ENCODE measurements at regions not wholly inside any gene's neighbourhood (a gene's known extent, or its start where the extent isn't known, plus 50 kb on each side); places are given as distances from the start of the nearest gene placed in this dataset.
A peak's percentile ranks its signal among the peaks of the same experiment; 100 is the strongest.

- no peaks in the 10 kb centered on the region for H3K79me2 ChIP-seq (ENCODE audit: insufficient read depth, low read length)
- no peaks in the 10 kb centered on the region for H3K27me3 Mint-ChIP-seq (ENCODE audit: low read depth, unreplicated experiment)
- no peaks in the 10 kb centered on the region for H3K4me1 ChIP-seq (ENCODE audit: insufficient read depth, low read length)
- no peaks in the 10 kb centered on the region for H3K9me3 ChIP-seq (ENCODE audit: insufficient read depth, low read depth, low read length)
- TF ChIP-seq EZH2 (IDR thresholded peaks at IDR 0.05; ENCODE audit: insufficient read depth, low read length): no peak
- TF ChIP-seq CTCF (IDR thresholded peaks at IDR 0.05; ENCODE audit: insufficient read depth, low read depth, low read length): no peak
- H3K9me3 Mint-ChIP-seq (ENCODE audit: unreplicated experiment): no peaks in the 10 kb centered on the region
- no peak overlapping the region for H3K4me2 ChIP-seq (ENCODE audit: low read length)
- H3K27ac ChIP-seq (ENCODE audit: low read depth, low read length): no peak overlapping the region
- peak; percentile 37 for FAIRE-seq
- H3K4me3 ChIP-seq (ENCODE audit: insufficient read depth, low read depth, low read length): no peak overlapping the region
- no peak overlapping the region for H3K4me3 Mint-ChIP-seq (ENCODE audit: unreplicated experiment)
- H3K9ac ChIP-seq (ENCODE audit: low read length): no peak overlapping the region
- no peaks in the 10 kb centered on the region for H3K36me3 Mint-ChIP-seq (ENCODE audit: low read depth, unreplicated experiment)
- H3K4me1 Mint-ChIP-seq (ENCODE audit: low read depth, unreplicated experiment): no peaks in the 10 kb centered on the region
- no peaks in the 10 kb centered on the region for H3K36me3 ChIP-seq (ENCODE audit: insufficient read depth, low read length)
- no peaks in the 10 kb centered on the region for H3K27me3 ChIP-seq (ENCODE audit: insufficient read depth, low read length)
- no peak overlapping the region for H2AFZ ChIP-seq (ENCODE audit: low read depth, low read length)
- H4K20me1 ChIP-seq (ENCODE audit: insufficient read depth, low read length): no peaks in the 10 kb centered on the region
- H3K27ac Mint-ChIP-seq (ENCODE audit: unreplicated experiment): no peak overlapping the region
- no peak for DNase-seq (ENCODE audit: low read depth)
Measured at GRCh38 chr7:15985587-15986384, 299.3 kb upstream of the MEOX2 start.

GRCh38 chr7:15977663-15978062, 291.2 kb upstream of the MEOX2 start:
- H3K27ac ChIP-seq (ENCODE audit: low read depth, low read length): no peak overlapping the region
- H3K27ac Mint-ChIP-seq (ENCODE audit: unreplicated experiment): no peak overlapping the region
- peak overlapping the region; percentile 41 for H3K4me2 ChIP-seq (ENCODE audit: low read length)
- no peaks in the 10 kb centered on the region for H3K36me3 ChIP-seq (ENCODE audit: insufficient read depth, low read length)
- H3K9me3 Mint-ChIP-seq (ENCODE audit: unreplicated experiment): no peaks in the 10 kb centered on the region
- H3K27me3 ChIP-seq (ENCODE audit: insufficient read depth, low read length): no peaks in the 10 kb centered on the region
- H3K9ac ChIP-seq (ENCODE audit: low read length): no peak overlapping the region
- no peak overlapping the region for H2AFZ ChIP-seq (ENCODE audit: low read depth, low read length)
- no peak overlapping the region for H3K4me3 Mint-ChIP-seq (ENCODE audit: unreplicated experiment)
- H3K4me1 ChIP-seq (ENCODE audit: insufficient read depth, low read length): no peaks in the 10 kb centered on the region
- no peaks in the 10 kb centered on the region for H3K36me3 Mint-ChIP-seq (ENCODE audit: low read depth, unreplicated experiment)
- H3K4me3 ChIP-seq (ENCODE audit: insufficient read depth, low read depth, low read length): no peak overlapping the region
- H3K79me2 ChIP-seq (ENCODE audit: insufficient read depth, low read length): no peaks in the 10 kb centered on the region
- TF ChIP-seq CTCF (IDR thresholded peaks at IDR 0.05; ENCODE audit: insufficient read depth, low read depth, low read length) (no peak), EZH2 (IDR thresholded peaks at IDR 0.05; ENCODE audit: insufficient read depth, low read length) (no peak)
- DNase-seq (ENCODE audit: low read depth) (peak; percentile 73), FAIRE-seq (no peak)
- H3K27me3 Mint-ChIP-seq (ENCODE audit: low read depth, unreplicated experiment): no peaks in the 10 kb centered on the region
- no peaks in the 10 kb centered on the region for H3K9me3 ChIP-seq (ENCODE audit: insufficient read depth, low read depth, low read length)
- H3K4me1 Mint-ChIP-seq (ENCODE audit: low read depth, unreplicated experiment): peaks cover 9% of the 10 kb centered on the region
- H4K20me1 ChIP-seq (ENCODE audit: insufficient read depth, low read length): no peaks in the 10 kb centered on the region

- no peak overlapping the region for H3K4me3 ChIP-seq (ENCODE audit: insufficient read depth, low read depth, low read length)
- no peaks in the 10 kb centered on the region for H3K36me3 ChIP-seq (ENCODE audit: insufficient read depth, low read length)
- no peak overlapping the region for H3K4me3 Mint-ChIP-seq (ENCODE audit: unreplicated experiment)
- no peak overlapping the region for H3K27ac ChIP-seq (ENCODE audit: low read depth, low read length)
- H3K9ac ChIP-seq (ENCODE audit: low read length): no peak overlapping the region
- H3K27me3 ChIP-seq (ENCODE audit: insufficient read depth, low read length): no peaks in the 10 kb centered on the region
- TF ChIP-seq CTCF (IDR thresholded peaks at IDR 0.05; ENCODE audit: insufficient read depth, low read depth, low read length) (no peak), EZH2 (IDR thresholded peaks at IDR 0.05; ENCODE audit: insufficient read depth, low read length) (no peak)
- no peaks in the 10 kb centered on the region for H3K9me3 ChIP-seq (ENCODE audit: insufficient read depth, low read depth, low read length)
- no peaks in the 10 kb centered on the region for H3K36me3 Mint-ChIP-seq (ENCODE audit: low read depth, unreplicated experiment)
- no peak overlapping the region for H3K27ac Mint-ChIP-seq (ENCODE audit: unreplicated experiment)
- FAIRE-seq: no peak
- peaks cover 10% of the 10 kb centered on the region for H3K4me1 Mint-ChIP-seq (ENCODE audit: low read depth, unreplicated experiment)
- peak; percentile 36 for DNase-seq (ENCODE audit: low read depth)
- H3K79me2 ChIP-seq (ENCODE audit: insufficient read depth, low read length): no peaks in the 10 kb centered on the region
- H4K20me1 ChIP-seq (ENCODE audit: insufficient read depth, low read length): no peaks in the 10 kb centered on the region
- no peak overlapping the region for H2AFZ ChIP-seq (ENCODE audit: low read depth, low read length)
- H3K9me3 Mint-ChIP-seq (ENCODE audit: unreplicated experiment): no peaks in the 10 kb centered on the region
- H3K4me2 ChIP-seq (ENCODE audit: low read length): peak overlapping the region; percentile 21
- H3K4me1 ChIP-seq (ENCODE audit: insufficient read depth, low read length): no peaks in the 10 kb centered on the region
- H3K27me3 Mint-ChIP-seq (ENCODE audit: low read depth, unreplicated experiment): no peaks in the 10 kb centered on the region
Measured at GRCh38 chr7:15972862-15973275, 286.4 kb upstream of the MEOX2 start.

Measured in astrocyte (in vitro differentiated cells and primary cell).